Motor neuron (in vitro differentiated cells): ENCODE measurements at regions not wholly inside any gene's neighbourhood (a gene's known extent, or its start where the extent isn't known, plus 50 kb on each side); places are given as distances from the start of the nearest gene placed in this dataset.
A peak's percentile ranks its signal among the peaks of the same experiment; 100 is the strongest.

ENCODE experiments used
- ATAC-seq, 8 experiments: fragments of 200-7000 bp; cut with Tn5 transposase; replicated peaks in 6 of 8; 2 replicates each; pipeline ENCODE4 v1.8.0; 2021; ENCODE audit warnings: mild to moderate bottlenecking in 8 of 8, moderate library complexity in 8 of 8
- H3K27ac ChIP-seq, 2 donors: fragments of 250-450 bp; sonication (Bioruptor Pico); 2 replicates each; pipeline ENCODE4 v1.9.0; 2021; ENCODE audit warnings: antibody characterized with exemption in 2 of 2, mild to moderate bottlenecking in 2 of 2, moderate library complexity in 1 of 2
- H3K4me1 ChIP-seq, 2 donors: fragments of 250-450 bp; sonication (Bioruptor Pico); replicated peaks in 1 of 2; 2 replicates each; pipeline ENCODE4 v1.6.1; 2021; ENCODE audit warnings: antibody characterized with exemption in 2 of 2, mild to moderate bottlenecking in 2 of 2, moderate library complexity in 1 of 2
- H3K4me3 ChIP-seq, 5 donors: fragments of 250-450 bp; sonication (Bioruptor Pico); 2 replicates each; pipeline ENCODE4 v1.9.0; 2021; ENCODE audit warnings: antibody characterized with exemption in 5 of 5, mild to moderate bottlenecking in 5 of 5, moderate library complexity in 4 of 5
- WGBS, 10 experiments: fragments of 450-650 bp; shearing (Covaris generic); methylation state at CpG; one replicate each; pipeline ENCODE4 v1.0.0; 2022; 5-methylcytosine and 5-hydroxymethylcytosine counted together
- in situ Hi-C, 9 experiments: fragments of 400-800 bp; cut with MboI; loops; one replicate each; pipeline ENCODE4 v1.15.0; 2021; ENCODE audit warnings: low sequenced_read_pairs in 9 of 9, low pct_unique_long_range_greater_than_20kb in 2 of 9; ENCODE audit not compliant: unreplicated experiment in 9 of 9

GRCh38 chr20:22472447-22473100, 111.8 kb downstream of the FOXA2 start:
- in situ Hi-C loops: no loop called here
- Histone ChIP-seq H3K27ac (no peak overlapping the region), H3K4me3 (no peak overlapping the region), H3K4me1 (no peaks in the 10 kb centered on the region)
- ATAC-seq: peak in 2 of 8 experiments; percentile 53 to 58
- 32 to 90% (median 78%) methylated on average over 1 to 19 of the region's 20 CpGs for WGBS, 10 experiments

GRCh38 chr20:22471156-22471836, 113.1 kb downstream of the FOXA2 start:
- 0 to 85% (median 68%) methylated on average over 1 to 9 of the region's 9 CpGs; no CpG with 5 or more reads in 2 of the 10 experiments for WGBS, 10 experiments
- in situ Hi-C loops: no loop called here
- no peak for ATAC-seq
- Histone ChIP-seq H3K4me1 (peaks cover 0 to under 1% of the 10 kb centered on the region in 2 donors), H3K27ac (no peak overlapping the region), H3K4me3 (no peak overlapping the region)

GRCh38 chr20:22470620-22471026, 113.7 kb downstream of the FOXA2 start:
- H3K27ac ChIP-seq: no peak overlapping the region
- no peak for ATAC-seq
- 0 to 100% (median 75%) methylated on average over 1 of the region's 1 CpG; no CpG with 5 or more reads in 5 of the 10 experiments for WGBS, 10 experiments
- peaks cover 0 to 5% of the 10 kb centered on the region in 2 donors for H3K4me1 ChIP-seq
- in situ Hi-C loops: no loop called here
- no peak overlapping the region for H3K4me3 ChIP-seq

- H3K4me1 ChIP-seq: peaks cover 0 to 22% of the 10 kb centered on the region in 2 donors
- H3K27ac ChIP-seq: no peak overlapping the region
- H3K4me3 ChIP-seq: no peak overlapping the region
- in situ Hi-C loops: no loop called here
- no peak for ATAC-seq
- 14 to 92% (median 60%) methylated on average over 1 to 5 of the region's 7 CpGs; no CpG with 5 or more reads in 1 of the 10 experiments for WGBS, 10 experiments
Observed at GRCh38 chr20:22466447-22467171, 117.8 kb downstream of the FOXA2 start.

- in situ Hi-C loops: no loop called here
Observed at GRCh38 chr20:22465622-22466446, 118.5 kb downstream of the FOXA2 start.

GRCh38 chr20:22464312-22465003, 119.9 kb downstream of the FOXA2 start:
- H3K4me3 ChIP-seq: no peak overlapping the region
- H3K4me1 ChIP-seq: peaks cover 0 to 22% of the 10 kb centered on the region in 2 donors
- ATAC-seq: no peak
- in situ Hi-C loops: no loop called here
- WGBS, 10 experiments: 30 to 100% (median 94%) methylated on average over 2 to 3 of the region's 5 CpGs; no CpG with 5 or more reads in 6 of the 10 experiments
- no peak overlapping the region for H3K27ac ChIP-seq

More at GRCh38 chr20:22465622-22466446, 118.5 kb downstream of the FOXA2 start:
- WGBS, 10 experiments: 0 to 100% (median 79%) methylated on average over 1 to 5 of the region's 5 CpGs; no CpG with 5 or more reads in 1 of the 10 experiments
- Histone ChIP-seq H3K4me1 (peaks cover 0 to 22% of the 10 kb centered on the region in 2 donors), H3K27ac (no peak overlapping the region), H3K4me3 (no peak overlapping the region)
- no peak for ATAC-seq

GRCh38 chr20:22462975-22463914, 121.1 kb downstream of the FOXA2 start:
- peaks cover 0 to 22% of the 10 kb centered on the region in 2 donors for H3K4me1 ChIP-seq
- H3K4me3 ChIP-seq: no peak overlapping the region
- no peak overlapping the region for H3K27ac ChIP-seq
- WGBS, 10 experiments: 0 to 63% (median 34%) methylated on average over 2 to 10 of the region's 11 CpGs
- ATAC-seq: peak in 7 of 8 experiments; percentile 32 to 73 (median 49)
- in situ Hi-C loops: no loop called here

GRCh38 chr20:22460803-22461202, 123.6 kb downstream of the FOXA2 start:
- H3K4me1 ChIP-seq: peaks cover 0 to 22% of the 10 kb centered on the region in 2 donors
- ATAC-seq: no peak
- no peak overlapping the region for H3K27ac ChIP-seq
- 20 to 92% (median 78%) methylated on average over 1 to 2 of the region's 2 CpGs; no CpG with 5 or more reads in 1 of the 10 experiments for WGBS, 10 experiments
- in situ Hi-C loops: no loop called here
- H3K4me3 ChIP-seq: no peak overlapping the region

- Histone ChIP-seq H3K4me3 (no peak overlapping the region), H3K27ac (no peak overlapping the region), H3K4me1 (peaks cover 0 to 25% of the 10 kb centered on the region in 2 donors)
- in situ Hi-C loops: no loop called here
- 71 to 100% (median 88%) methylated on average over 1 of the region's 1 CpG; no CpG with 5 or more reads in 6 of the 10 experiments for WGBS, 10 experiments
- ATAC-seq: no peak
Observed at GRCh38 chr20:22460231-22460630, 124.1 kb downstream of the FOXA2 start.

- H3K4me1 ChIP-seq: peaks cover 0 to 25% of the 10 kb centered on the region in 2 donors
- in situ Hi-C loops: no loop called here
- no peak for ATAC-seq
- H3K27ac ChIP-seq: no peak overlapping the region
- no peak overlapping the region for H3K4me3 ChIP-seq
Observed at GRCh38 chr20:22459754-22460153, 124.6 kb downstream of the FOXA2 start.

GRCh38 chr20:22456109-22456508, 128.3 kb downstream of the FOXA2 start:
- H3K4me1 ChIP-seq: peaks cover 0 to 7% of the 10 kb centered on the region in 2 donors
- no peak for ATAC-seq
- 0 to 80% (median 5%) methylated on average over 1 to 2 of the region's 3 CpGs; no CpG with 5 or more reads in 4 of the 10 experiments for WGBS, 10 experiments
- H3K27ac ChIP-seq: no peak overlapping the region
- in situ Hi-C loops: no loop called here
- no peak overlapping the region for H3K4me3 ChIP-seq
